ENCODE measurements at regions not wholly inside any gene's neighbourhood (a gene's known extent, or its start where the extent isn't known, plus 50 kb on each side); places are given as distances from the start of the nearest gene placed in this dataset.

- BruUV-seq (replicated peaks): no TSS peak
- Histone ChIP-seq H3K79me2 (ENCODE audit: control insufficient read depth, insufficient read depth, low read length) (no peaks in the 10 kb centered on the region), H3K4me3 (no peak overlapping the region), H4K20me1 (ENCODE audit: control insufficient read depth, insufficient read depth) (no peaks in the 10 kb centered on the region), H3K27ac (ENCODE audit: control insufficient read depth, insufficient read depth) (no peak overlapping the region), H3K27me3 (replicated peaks in 1 of 2; ENCODE audit: control insufficient read depth in 2 of 2, insufficient read depth in 2 of 2, low read length in 1 of 2) (peaks cover 0 to 6% of the 10 kb centered on the region in 2 experiments; a peak in 3 of 4 replicates), H3K36me3 (ENCODE audit: control insufficient read depth in 2 of 2, insufficient read depth in 2 of 2, low read length in 1 of 2) (no peaks in the 10 kb centered on the region), H3K9ac (ENCODE audit: control insufficient read depth, insufficient read depth, low read length) (no peak overlapping the region), H3K4me2 (ENCODE audit: control insufficient read depth, insufficient read depth) (no peak overlapping the region), H3K9me3 (replicated peaks; ENCODE audit: control insufficient read depth, insufficient read depth, low read length) (no peaks in the 10 kb centered on the region), H3K4me1 (ENCODE audit: control insufficient read depth, insufficient read depth, low read length) (no peaks in the 10 kb centered on the region), H2AFZ (ENCODE audit: control insufficient read depth, low read depth, low read length) (no peak overlapping the region)
- WGBS (ENCODE audit: insufficient coverage, insufficient replicate concordance, low lambda C conversion rate, missing lambda C conversion rate): 40% methylated on average over 3 of the region's 3 CpGs
- RAD21 ChIA-PET (ENCODE audit: unreplicated experiment): no interaction called here
- TF ChIP-seq KLF5 (IDR thresholded peaks at IDR 0.05; ENCODE audit: partially characterized antibody): no peak
- TF ChIP-seq EED (IDR thresholded peaks at IDR 0.05; ENCODE audit: low read depth): no peak
- no peak for TF ChIP-seq NFIC (IDR thresholded peaks at IDR 0.05; ENCODE audit: low read depth, low read length)
- no peak for TF ChIP-seq KAT2A (conservative IDR thresholded peaks at IDR 0.05; ENCODE audit: control insufficient read depth, low read depth, low read length)
- no peak for TF ChIP-seq TCF12 (IDR thresholded peaks at IDR 0.05; ENCODE audit: low read depth, low read length)
- no peak for TF ChIP-seq BACH1 (IDR thresholded peaks at IDR 0.05; ENCODE audit: borderline replicate concordance)
- no peak for TF ChIP-seq IKZF1 (conservative IDR thresholded peaks at IDR 0.05)
- TF ChIP-seq STAT3 (IDR thresholded peaks at IDR 0.05; ENCODE audit: low read depth, low read length): no peak
- no peak for TF ChIP-seq ZNF622 (IDR thresholded peaks at IDR 0.05)
- TF ChIP-seq HDAC2 (IDR thresholded peaks at IDR 0.05): no peak
- no peak for TF ChIP-seq EP300 (IDR thresholded peaks at IDR 0.05; ENCODE audit: borderline replicate concordance in 1 of 2, control insufficient read depth in 1 of 2, low read depth in 2 of 2, low read length in 2 of 2)
- TF ChIP-seq EZH2 (IDR thresholded peaks at IDR 0.05; ENCODE audit: borderline replicate concordance, control insufficient read depth, low read depth, low read length): no peak
- no peak for TF ChIP-seq MEF2B (IDR thresholded peaks at IDR 0.05; ENCODE audit: partially characterized antibody, poor library complexity, severe bottlenecking)
- TF ChIP-seq JUNB (IDR thresholded peaks at IDR 0.05): no peak
- no peak for TF ChIP-seq LARP7 (IDR thresholded peaks at IDR 0.05)
- no peak for TF ChIP-seq CHD2 (IDR thresholded peaks at IDR 0.05; ENCODE audit: borderline replicate concordance, low read depth, low read length)
- no peak for TF ChIP-seq EGR1 (IDR thresholded peaks at IDR 0.05; ENCODE audit: borderline replicate concordance in 1 of 2, low read depth in 2 of 2, low read length in 2 of 2)
- no peak for TF ChIP-seq NR2F1 (conservative IDR thresholded peaks at IDR 0.05)
- no peak for FAIRE-seq
- in situ Hi-C loops (cut with MboI): no loop called here
- ATAC-seq: no peak
- DNase-seq (ENCODE audit: low read depth, low spot score): no peak
- POLR2A ChIA-PET: no interaction called here
- intact Hi-C loops (cut with micrococcal nuclease; ENCODE audit: unreplicated experiment): no loop called here
- SMC1A ChIA-PET (ENCODE audit: uncharacterized antibody, unreplicated experiment): no interaction called here
- CTCF ChIA-PET: interaction anchor here (0.7 to 1.4 kb wide), 3 partner anchors 14 to 154 kb away, joined by 3 read pairs; no protein-coding TSS in a partner anchor
These were observed 50.3 kb downstream of the NAV1 start for GRCh38 chr1:201589186-201589585.

Measured in GM12878 (cell line).